A549 (cell line): ENCODE measurements at regions not wholly inside any gene's neighbourhood (a gene's known extent, or its start where the extent isn't known, plus 50 kb on each side); places are given as distances from the start of the nearest gene placed in this dataset.

ENCODE experiments used
- ATAC-seq, 2 experiments: fragments of 200-7000 bp in 1 of 2; fragments of >200 bp in 1 of 2; cut with Nextera tagmentation in 1 of 2; cut with Tn5 transposase in 1 of 2; 3 replicates each; pipeline versions ENCODE4 v1.8.0 to v1.9.1; 2018 to 2020; ENCODE audit warnings: mild to moderate bottlenecking in 1 of 2, moderate library complexity in 1 of 2
- CTCF ChIA-PET: fragments of 300-600 bp; sonication (Branson Sonifier 250); formaldehyde crosslinking; extraction: SDS; loops from one replicate; lab custom pipeline; 2021; ENCODE audit warnings: antibody characterized with exemption, inconsistent platforms; lab: Yijun Ruan, JAX
- POLR2A ChIA-PET: fragments of 350-600 bp; formaldehyde crosslinking; extraction: SDS; loops from one replicate; lab custom pipeline; 2021; ENCODE audit warnings: antibody characterized with exemption, inconsistent platforms; lab: Yijun Ruan, JAX
- DNase-seq, 2 experiments: peaks; one replicate each; pipeline versions ENCODE4 v3.0.0 to v3.0.0-alpha.2; 2011 to 2016; ENCODE audit warnings: low read depth in 1 of 2, low spot score in 1 of 2
- FAIRE-seq: peaks from 2 replicates; lab custom pipeline; 2011; peaks lifted over from hg19 to GRCh38; lab: Jason Lieb, UNC
- H3K27ac ChIP-seq, 2 experiments: fragments of >200 bp; sonication (Bioruptor Twin); formaldehyde crosslinking; 3 replicates each; pipeline ENCODE4 v1.5.1; 2016 to 2017
- H3K4me1 ChIP-seq: fragments of >200 bp; sonication (Bioruptor Twin); formaldehyde crosslinking; 3 replicates; pipeline ENCODE4 v1.6.1; 2016
- H3K4me2 ChIP-seq: fragments of >200 bp; sonication (Bioruptor Twin); formaldehyde crosslinking; 3 replicates; pipeline ENCODE4 v1.6.1; 2016
- H3K4me3 ChIP-seq: fragments of >200 bp; sonication (Bioruptor Twin); formaldehyde crosslinking; 3 replicates; pipeline ENCODE4 v1.5.1; 2016
- H3K9me3 ChIP-seq: fragments of >200 bp; sonication (Bioruptor Twin); formaldehyde crosslinking; 3 replicates; pipeline ENCODE4 v1.6.1; 2016
- EHF ChIP-seq: fragments of 250-450 bp; sonication (Bioruptor Pico); IDR thresholded peaks from 2 replicates; pipeline ENCODE4 v1.5.0; 2020; ENCODE audit warnings: mild to moderate bottlenecking
- EHMT2 ChIP-seq: fragments of 200-600 bp; sonication (generic); IDR thresholded peaks from 2 replicates; pipeline ENCODE4 v1.6.1; 2016; ENCODE audit warnings: antibody characterized with exemption, low read depth, mild to moderate bottlenecking, moderate library complexity
- ESRRA ChIP-seq: fragments of 150-350 bp; IDR thresholded peaks from 2 replicates; pipeline ENCODE4 v1.6.1; 2014; ENCODE audit warnings: mild to moderate bottlenecking, low read length, borderline replicate concordance
- FOSL2 ChIP-seq, 2 experiments: fragments of 450-650 bp in 1 of 2; fragments of >200 bp in 1 of 2; sonication (Bioruptor Twin) in 1 of 2; formaldehyde crosslinking; IDR thresholded peaks; 2 replicates each; pipeline versions ENCODE4 v1.5.0 to v1.6.1; 2016 to 2020; ENCODE audit warnings: mild to moderate bottlenecking in 1 of 2, moderate library complexity in 1 of 2
- HEYL ChIP-seq: fragments of 250-450 bp; sonication (Bioruptor Pico); IDR thresholded peaks from 2 replicates; pipeline ENCODE4 v1.8.0; 2021; ENCODE audit warnings: mild to moderate bottlenecking, moderate library complexity
- HOXB13 ChIP-seq: fragments of 250-450 bp; sonication (Bioruptor Pico); IDR thresholded peaks from 2 replicates; pipeline ENCODE4 v1.5.0; 2020; ENCODE audit warnings: low read depth, mild to moderate bottlenecking, moderate library complexity
- MAFK ChIP-seq: fragments of 450-650 bp; IDR thresholded peaks from 2 replicates; pipeline ENCODE4 v1.6.1; 2014; ENCODE audit not compliant: partially characterized antibody
- NPAS2 ChIP-seq: fragments of 250-450 bp; sonication (Bioruptor Pico); IDR thresholded peaks from 2 replicates; pipeline ENCODE4 v1.8.0; 2022; ENCODE audit warnings: mild to moderate bottlenecking, moderate library complexity, borderline replicate concordance
- POLR2A ChIP-seq: IDR thresholded peaks from 2 replicates; pipeline ENCODE4 v1.6.1; 2012; ENCODE audit warnings: mild to moderate bottlenecking, low read length
- POLR2AphosphoS2 ChIP-seq: conservative IDR thresholded peaks from 2 replicates; pipeline ENCODE4 v1.6.1; 2012; ENCODE audit warnings: low read length, improper control_type of control experiment, inconsistent platforms
- RAD21 ChIP-seq, 2 experiments: fragments of >200 bp in 1 of 2; sonication (Bioruptor Twin) in 1 of 2; formaldehyde crosslinking in 1 of 2; IDR thresholded peaks in 1 of 2; conservative IDR thresholded peaks in 1 of 2; 2 replicates in 1 of 2; 3 replicates in 1 of 2; pipeline ENCODE4 v1.6.1; 2012 to 2018; ENCODE audit warnings: inconsistent platforms in 1 of 2
- TFCP2L1 ChIP-seq: fragments of 250-450 bp; sonication (Bioruptor Pico); IDR thresholded peaks from 2 replicates; pipeline ENCODE4 v1.5.0; 2021; ENCODE audit warnings: mild to moderate bottlenecking
- ZSCAN20 ChIP-seq: fragments of 250-450 bp; sonication (Bioruptor Pico); IDR thresholded peaks from 2 replicates; pipeline ENCODE4 v1.8.0; 2022; ENCODE audit warnings: mild to moderate bottlenecking, moderate library complexity
- WGBS: methylation state at CpG from one replicate; pipeline ENCODE4 v1.1.6; 2017; ENCODE audit errors: missing lambda C conversion rate; 5-methylcytosine and 5-hydroxymethylcytosine counted together
- TF ChIP-seq, protein P1 (sequence below): fragments of 450-650 bp; IDR thresholded peaks from 2 replicates; pipeline ENCODE4 v1.6.1; 2014; ENCODE audit warnings: antibody characterized with exemption
- TF ChIP-seq, protein P2 (sequence below): IDR thresholded peaks from 2 replicates; pipeline ENCODE4 v1.6.1; 2012; ENCODE audit warnings: low read depth, borderline replicate concordance
- TF ChIP-seq, protein P3 (sequence below): IDR thresholded peaks from 2 replicates; pipeline ENCODE4 v1.6.1; 2012
- TF ChIP-seq, protein P4 (sequence below): fragments of 250-450 bp; sonication (Bioruptor Pico); IDR thresholded peaks from 2 replicates; pipeline ENCODE4 v1.5.0; 2021; ENCODE audit warnings: mild to moderate bottlenecking, moderate library complexity, borderline replicate concordance
- TF ChIP-seq, protein P5 (sequence below): fragments of 150-350 bp; IDR thresholded peaks from 2 replicates; pipeline ENCODE4 v1.6.1; 2014; ENCODE audit warnings: low read depth, mild to moderate bottlenecking, low read length
- TF ChIP-seq, protein P6 (sequence below): fragments of 200-600 bp; sonication (generic); IDR thresholded peaks from 2 replicates; pipeline ENCODE4 v1.6.1; 2016; ENCODE audit warnings: antibody characterized with exemption, mild to moderate bottlenecking, moderate library complexity

DNA sequence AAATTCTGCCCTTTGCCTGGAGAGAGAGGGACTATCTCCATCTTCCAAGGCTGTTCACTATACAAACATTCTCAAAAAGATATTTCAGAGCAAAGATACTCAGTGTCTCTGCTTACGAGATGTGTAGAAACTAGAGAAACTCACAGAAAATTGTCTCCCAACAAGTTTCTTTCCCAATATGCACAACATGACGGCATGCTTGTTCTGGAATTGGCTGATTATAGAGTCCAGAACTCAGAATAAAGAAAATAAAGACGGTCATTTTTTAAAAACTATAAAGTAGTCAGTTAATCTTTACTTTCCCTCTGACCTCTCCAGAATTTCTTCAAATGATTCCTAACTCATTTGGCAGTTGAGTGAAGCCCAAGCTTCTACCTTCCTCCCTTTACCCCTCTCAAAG is 285.5 kb upstream of the KLF3 start (continued):
- TF ChIP-seq, protein P1, sequence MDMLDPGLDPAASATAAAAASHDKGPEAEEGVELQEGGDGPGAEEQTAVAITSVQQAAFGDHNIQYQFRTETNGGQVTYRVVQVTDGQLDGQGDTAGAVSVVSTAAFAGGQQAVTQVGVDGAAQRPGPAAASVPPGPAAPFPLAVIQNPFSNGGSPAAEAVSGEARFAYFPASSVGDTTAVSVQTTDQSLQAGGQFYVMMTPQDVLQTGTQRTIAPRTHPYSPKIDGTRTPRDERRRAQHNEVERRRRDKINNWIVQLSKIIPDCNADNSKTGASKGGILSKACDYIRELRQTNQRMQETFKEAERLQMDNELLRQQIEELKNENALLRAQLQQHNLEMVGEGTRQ, result no peak
- no peak for TF ChIP-seq POLR2A
- TF ChIP-seq, protein P2, sequence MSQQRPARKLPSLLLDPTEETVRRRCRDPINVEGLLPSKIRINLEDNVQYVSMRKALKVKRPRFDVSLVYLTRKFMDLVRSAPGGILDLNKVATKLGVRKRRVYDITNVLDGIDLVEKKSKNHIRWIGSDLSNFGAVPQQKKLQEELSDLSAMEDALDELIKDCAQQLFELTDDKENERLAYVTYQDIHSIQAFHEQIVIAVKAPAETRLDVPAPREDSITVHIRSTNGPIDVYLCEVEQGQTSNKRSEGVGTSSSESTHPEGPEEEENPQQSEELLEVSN, result no peak
- TF ChIP-seq, all 56 proteins: peak for 0

DNA sequence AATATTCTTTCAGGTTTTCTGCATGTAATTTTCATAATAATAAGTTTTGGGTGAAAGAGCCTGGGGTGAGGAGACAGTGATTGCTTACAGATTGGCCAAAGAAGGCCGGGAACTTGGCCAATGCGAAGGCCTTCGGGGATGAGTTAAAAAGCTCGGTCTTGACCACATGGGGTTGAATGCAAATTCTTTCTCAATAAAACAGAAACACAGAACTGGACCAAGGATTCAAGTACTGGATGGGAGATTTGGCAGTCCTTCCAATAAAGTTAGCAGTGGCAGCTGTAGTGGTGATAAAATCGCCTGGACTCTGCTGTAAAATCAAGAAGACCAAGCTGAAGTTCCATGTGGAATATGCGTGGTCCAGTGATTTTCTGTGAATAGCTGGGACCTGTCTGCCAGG is 282.2 kb upstream of the KLF3 start:
- TF ChIP-seq ZSCAN20 (CRISPR knock-in tag), result no peak
- TF ChIP-seq RAD21 (conservative IDR thresholded peaks at IDR 0.05 in 1 of 2, IDR thresholded peaks at IDR 0.05 in 1 of 2), result no peak
- TF ChIP-seq NPAS2 (CRISPR knock-in tag), result no peak
- TF ChIP-seq, protein P3, sequence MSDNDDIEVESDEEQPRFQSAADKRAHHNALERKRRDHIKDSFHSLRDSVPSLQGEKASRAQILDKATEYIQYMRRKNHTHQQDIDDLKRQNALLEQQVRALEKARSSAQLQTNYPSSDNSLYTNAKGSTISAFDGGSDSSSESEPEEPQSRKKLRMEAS, result no peak
- Histone ChIP-seq H3K4me3 (no peak overlapping the region), H3K9me3 (no peaks in the 10 kb centered on the region), H3K27ac (no peak overlapping the region), H3K4me2 (no peak overlapping the region), H3K4me1 (peaks cover 23% of the 10 kb centered on the region)
- CTCF ChIA-PET, result no interaction called here
- POLR2A ChIA-PET, result interaction anchor here (0.6 kb wide), 1 partner anchor 59 kb away, joined by 12 read pairs; no protein-coding TSS in a partner anchor
- FAIRE-seq, result no peak
- no peak for ATAC-seq
- no peak for DNase-seq
- WGBS, result 84% methylated on average over 6 of the region's 6 CpGs

DNA sequence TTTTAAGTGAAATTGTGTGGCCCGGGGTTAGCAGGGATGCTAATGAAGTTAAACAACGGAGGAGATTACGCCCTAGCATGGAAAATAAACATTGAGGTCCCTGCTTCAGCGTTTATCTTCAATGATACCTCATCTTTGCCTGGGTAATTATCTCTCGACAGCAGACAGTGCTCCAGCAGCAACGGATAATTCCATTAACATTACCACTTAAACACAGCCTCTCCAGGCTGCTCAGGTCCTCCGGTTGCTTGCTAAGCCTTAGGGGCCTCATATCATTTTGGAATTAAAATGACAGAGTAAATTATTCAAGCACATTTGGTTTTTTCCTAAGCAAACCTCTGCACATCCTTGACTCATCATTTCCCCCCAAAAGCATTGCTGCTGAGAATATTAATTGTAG is 281.5 kb upstream of the KLF3 start:
- WGBS, result 79% methylated on average over 7 of the region's 7 CpGs
- ChIA-PET CTCF (no interaction called here), POLR2A (no interaction called here)

More for the DNA sequence above, 281.5 kb upstream of the KLF3 start:
- Histone ChIP-seq H3K4me1 (peaks cover 31% of the 10 kb centered on the region), H3K27ac (no peak overlapping the region), H3K9me3 (no peaks in the 10 kb centered on the region), H3K4me3 (no peak overlapping the region), H3K4me2 (no peak overlapping the region)
- FAIRE-seq, result no peak
- no peak for ATAC-seq
- TF ChIP-seq MAFK (no peak), TFCP2L1 (CRISPR knock-in tag) (no peak), POLR2AphosphoS2 (no peak), EHF (CRISPR knock-in tag) (no peak), NPAS2 (CRISPR knock-in tag) (no peak), HOXB13 (CRISPR knock-in tag) (no peak), ESRRA (no peak), EHMT2 (no peak), FOSL2 (IDR thresholded peaks at IDR 0.05) (no peak), FOSL2 (CRISPR knock-in tag; IDR thresholded peaks at IDR 0.05) (no peak), HEYL (no peak), ZSCAN20 (CRISPR knock-in tag) (no peak)
- TF ChIP-seq, protein P4, sequence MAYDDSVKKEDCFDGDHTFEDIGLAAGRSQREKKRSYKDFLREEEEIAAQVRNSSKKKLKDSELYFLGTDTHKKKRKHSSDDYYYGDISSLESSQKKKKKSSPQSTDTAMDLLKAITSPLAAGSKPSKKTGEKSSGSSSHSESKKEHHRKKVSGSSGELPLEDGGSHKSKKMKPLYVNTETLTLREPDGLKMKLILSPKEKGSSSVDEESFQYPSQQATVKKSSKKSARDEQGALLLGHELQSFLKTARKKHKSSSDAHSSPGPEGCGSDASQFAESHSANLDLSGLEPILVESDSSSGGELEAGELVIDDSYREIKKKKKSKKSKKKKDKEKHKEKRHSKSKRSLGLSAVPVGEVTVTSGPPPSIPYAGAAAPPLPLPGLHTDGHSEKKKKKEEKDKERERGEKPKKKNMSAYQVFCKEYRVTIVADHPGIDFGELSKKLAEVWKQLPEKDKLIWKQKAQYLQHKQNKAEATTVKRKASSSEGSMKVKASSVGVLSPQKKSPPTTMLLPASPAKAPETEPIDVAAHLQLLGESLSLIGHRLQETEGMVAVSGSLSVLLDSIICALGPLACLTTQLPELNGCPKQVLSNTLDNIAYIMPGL (CRISPR knock-in tag), result no peak
- TF ChIP-seq, protein P1, result no peak
- TF ChIP-seq, protein P5, sequence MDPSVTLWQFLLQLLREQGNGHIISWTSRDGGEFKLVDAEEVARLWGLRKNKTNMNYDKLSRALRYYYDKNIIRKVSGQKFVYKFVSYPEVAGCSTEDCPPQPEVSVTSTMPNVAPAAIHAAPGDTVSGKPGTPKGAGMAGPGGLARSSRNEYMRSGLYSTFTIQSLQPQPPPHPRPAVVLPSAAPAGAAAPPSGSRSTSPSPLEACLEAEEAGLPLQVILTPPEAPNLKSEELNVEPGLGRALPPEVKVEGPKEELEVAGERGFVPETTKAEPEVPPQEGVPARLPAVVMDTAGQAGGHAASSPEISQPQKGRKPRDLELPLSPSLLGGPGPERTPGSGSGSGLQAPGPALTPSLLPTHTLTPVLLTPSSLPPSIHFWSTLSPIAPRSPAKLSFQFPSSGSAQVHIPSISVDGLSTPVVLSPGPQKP, result no peak
- TF ChIP-seq, protein P3, result no peak
- TF ChIP-seq, protein P6, sequence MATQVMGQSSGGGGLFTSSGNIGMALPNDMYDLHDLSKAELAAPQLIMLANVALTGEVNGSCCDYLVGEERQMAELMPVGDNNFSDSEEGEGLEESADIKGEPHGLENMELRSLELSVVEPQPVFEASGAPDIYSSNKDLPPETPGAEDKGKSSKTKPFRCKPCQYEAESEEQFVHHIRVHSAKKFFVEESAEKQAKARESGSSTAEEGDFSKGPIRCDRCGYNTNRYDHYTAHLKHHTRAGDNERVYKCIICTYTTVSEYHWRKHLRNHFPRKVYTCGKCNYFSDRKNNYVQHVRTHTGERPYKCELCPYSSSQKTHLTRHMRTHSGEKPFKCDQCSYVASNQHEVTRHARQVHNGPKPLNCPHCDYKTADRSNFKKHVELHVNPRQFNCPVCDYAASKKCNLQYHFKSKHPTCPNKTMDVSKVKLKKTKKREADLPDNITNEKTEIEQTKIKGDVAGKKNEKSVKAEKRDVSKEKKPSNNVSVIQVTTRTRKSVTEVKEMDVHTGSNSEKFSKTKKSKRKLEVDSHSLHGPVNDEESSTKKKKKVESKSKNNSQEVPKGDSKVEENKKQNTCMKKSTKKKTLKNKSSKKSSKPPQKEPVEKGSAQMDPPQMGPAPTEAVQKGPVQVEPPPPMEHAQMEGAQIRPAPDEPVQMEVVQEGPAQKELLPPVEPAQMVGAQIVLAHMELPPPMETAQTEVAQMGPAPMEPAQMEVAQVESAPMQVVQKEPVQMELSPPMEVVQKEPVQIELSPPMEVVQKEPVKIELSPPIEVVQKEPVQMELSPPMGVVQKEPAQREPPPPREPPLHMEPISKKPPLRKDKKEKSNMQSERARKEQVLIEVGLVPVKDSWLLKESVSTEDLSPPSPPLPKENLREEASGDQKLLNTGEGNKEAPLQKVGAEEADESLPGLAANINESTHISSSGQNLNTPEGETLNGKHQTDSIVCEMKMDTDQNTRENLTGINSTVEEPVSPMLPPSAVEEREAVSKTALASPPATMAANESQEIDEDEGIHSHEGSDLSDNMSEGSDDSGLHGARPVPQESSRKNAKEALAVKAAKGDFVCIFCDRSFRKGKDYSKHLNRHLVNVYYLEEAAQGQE, result no peak
- no peak for DNase-seq
